B cell (primary cell): ENCODE measurements at regions not wholly inside any gene's neighbourhood (a gene's known extent, or its start where the extent isn't known, plus 50 kb on each side); places are given as distances from the start of the nearest gene placed in this dataset.

Experiments used
- ATAC-seq: fragments of 200-7000 bp; cut with Tn5 transposase; one replicate; pipeline ENCODE4 v1.10.0; 2021; ENCODE audit warnings: low read depth, mild to moderate bottlenecking, moderate number of reproducible peaks, moderate library complexity
- CTCF ChIA-PET: fragments of 350-600 bp; sonication (Branson Sonifier 250); formaldehyde crosslinking; loops from one replicate; lab custom pipeline; 2021; ENCODE audit warnings: antibody characterized with exemption, inconsistent platforms; lab: Charles Lee
- POLR2A ChIA-PET: fragments of 350-600 bp; sonication (Branson Sonifier 250); formaldehyde crosslinking; loops from one replicate; lab custom pipeline; 2021; ENCODE audit warnings: antibody characterized with exemption; lab: Charles Lee
- DNase-seq: peaks from one replicate; pipeline ENCODE4 v3.0.0; 2013
- H2AFZ ChIP-seq: 2 replicates; pipeline ENCODE4 v1.6.1; 2012; ENCODE audit warnings: mild to moderate bottlenecking, low read depth, low read length; ENCODE audit not compliant: insufficient read depth, poor library complexity, severe bottlenecking
- H3K27ac ChIP-seq, 2 donors: 1 replicate in 1 of 2; 2 replicates in 1 of 2; pipeline ENCODE4 v1.5.1; 2012 to 2013; ENCODE audit warnings: low read length in 2 of 2, mild to moderate bottlenecking in 2 of 2, moderate library complexity in 1 of 2
- H3K27me3 ChIP-seq, 4 experiments: fragments of 200-600 bp in 1 of 4; sonication (generic) in 1 of 4; replicated peaks in 1 of 4; 1 replicate in 2 of 4; 2 replicates in 2 of 4; pipeline versions ENCODE4 v1.6.1 to v1.7.0; 2013 to 2016; ENCODE audit warnings: low read length in 3 of 4, mild to moderate bottlenecking in 2 of 4, mixed read lengths in 1 of 4, moderate library complexity in 1 of 4; ENCODE audit not compliant: insufficient read depth in 4 of 4, control insufficient read depth in 3 of 4; ENCODE audit errors: control extremely low read depth in 1 of 4
- H3K36me3 ChIP-seq, 2 experiments: replicated peaks in 1 of 2; 1 replicate in 1 of 2; 2 replicates in 1 of 2; pipeline versions ENCODE4 v1.6.1 to v1.7.1; 2013; ENCODE audit warnings: low read length in 1 of 2; ENCODE audit not compliant: insufficient read depth in 2 of 2, control insufficient read depth in 1 of 2; ENCODE audit errors: control extremely low read depth in 1 of 2, extremely low read depth in 1 of 2
- H3K4me1 ChIP-seq, 2 donors: fragments of 200-600 bp in 1 of 2; sonication (generic) in 1 of 2; 1 replicate in 1 of 2; 2 replicates in 1 of 2; pipeline versions ENCODE4 v1.5.1 to v1.6.1; 2013 to 2017; ENCODE audit warnings: low read length in 2 of 2; ENCODE audit not compliant: control insufficient read depth in 2 of 2, insufficient read depth in 2 of 2
- H3K4me2 ChIP-seq: replicated peaks from 2 replicates; pipeline ENCODE3; 2012; ENCODE audit warnings: mild to moderate bottlenecking, low read depth, low read length; ENCODE audit not compliant: poor library complexity, severe bottlenecking
- H3K4me3 ChIP-seq, 5 experiments: fragments of 200-600 bp in 1 of 5; sonication (generic) in 1 of 5; 1 replicate in 3 of 5; 2 replicates in 2 of 5; pipeline versions ENCODE4 v1.5.1 to v1.7.0; 2011 to 2016; ENCODE audit warnings: low read length in 4 of 5, mild to moderate bottlenecking in 4 of 5, low read depth in 2 of 5, control low read depth in 1 of 5, moderate library complexity in 1 of 5; ENCODE audit not compliant: insufficient read depth in 1 of 5; ENCODE audit errors: control extremely low read depth in 1 of 5, extremely low read depth in 1 of 5
- H3K79me2 ChIP-seq: fragments of 200-600 bp; sonication (generic); one replicate; pipeline ENCODE4 v1.6.0; 2016; ENCODE audit warnings: low read length; ENCODE audit not compliant: control insufficient read depth, insufficient read depth
- H3K9ac ChIP-seq: fragments of 200-600 bp; sonication (generic); 2 replicates; pipeline ENCODE4 v1.6.1; 2017; ENCODE audit warnings: mild to moderate bottlenecking, low read length, moderate library complexity
- H3K9me3 ChIP-seq, 3 donors: one replicate each; pipeline versions ENCODE4 v1.6.1 to v1.7.1; 2013; ENCODE audit warnings: low read length in 2 of 3; ENCODE audit not compliant: control insufficient read depth in 2 of 3, insufficient read depth in 1 of 3; ENCODE audit errors: control extremely low read depth in 1 of 3
- H4K20me1 ChIP-seq: 2 replicates; pipeline ENCODE4 v1.6.0; 2012; ENCODE audit warnings: mild to moderate bottlenecking, low read length; ENCODE audit not compliant: insufficient read depth, control insufficient read depth, poor library complexity, severe bottlenecking
- H3K27ac Mint-ChIP-seq: one replicate; pipeline ENCODE4 v1.8.0; 2021; ENCODE audit warnings: mixed read lengths
- H3K27me3 Mint-ChIP-seq: one replicate; pipeline ENCODE4 v1.8.0; 2021; ENCODE audit warnings: mixed read lengths
- H3K4me1 Mint-ChIP-seq: one replicate; pipeline ENCODE4 v1.8.0; 2021; ENCODE audit warnings: mixed read lengths
- H3K4me3 Mint-ChIP-seq: one replicate; pipeline ENCODE4 v1.8.0; 2021; ENCODE audit warnings: mixed read lengths
- H3K9me3 Mint-ChIP-seq: one replicate; pipeline ENCODE4 v1.8.0; 2022; ENCODE audit warnings: mixed read lengths; ENCODE audit not compliant: insufficient read depth
- EZH2 ChIP-seq: IDR thresholded peaks from 2 replicates; pipeline ENCODE4 v1.6.1; 2012; ENCODE audit warnings: borderline replicate concordance, low read depth, mild to moderate bottlenecking, moderate library complexity, low read length; ENCODE audit not compliant: insufficient read depth, poor library complexity, severe bottlenecking
- WGBS: methylation state at CpG from one replicate; pipeline ENCODE4 v1.1.5; 2013; ENCODE audit warnings: missing lambda C conversion rate; ENCODE audit not compliant: insufficient coverage; 5-methylcytosine and 5-hydroxymethylcytosine counted together
- intact Hi-C: fragments of 100-400 bp; cut with micrococcal nuclease; formaldehyde crosslinking; loops from one replicate; pipeline ENCODE4 v1.10.0; 2022
- TF ChIP-seq, protein P1 (sequence below): fragments of 200-600 bp; IDR thresholded peaks from one replicate; pipeline ENCODE4 v1.8.0; 2022; ENCODE audit warnings: antibody characterized with exemption, mild to moderate bottlenecking

DNA sequence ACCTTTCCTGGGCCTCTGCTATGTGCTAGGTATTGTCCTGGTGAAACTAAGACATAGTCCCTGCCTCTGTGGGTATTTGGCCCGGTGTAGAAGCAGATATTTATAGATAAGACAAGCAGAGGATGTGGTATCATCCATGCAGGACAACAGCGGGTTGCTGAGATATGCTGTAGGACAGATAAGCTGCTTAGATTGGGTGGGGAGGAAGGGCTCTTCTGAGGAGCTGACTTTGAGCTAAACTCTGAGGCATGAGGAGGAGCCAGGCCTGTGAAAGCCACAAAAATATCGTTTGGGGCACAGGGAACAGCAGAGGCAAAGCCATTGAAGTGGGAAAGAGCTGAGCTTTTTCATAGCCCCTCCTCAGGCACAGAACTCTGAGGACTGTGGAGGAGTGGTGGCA is 492.5 kb upstream of the CFAP20DC start:
- WGBS, result 33% methylated on average over 3 of the region's 3 CpGs
- DNase-seq (no peak), ATAC-seq (no peak)
- H2AFZ ChIP-seq, result no peak overlapping the region
- Mint-ChIP-seq H3K4me1 (peaks cover 3% of the 10 kb centered on the region), H3K27ac (no peak overlapping the region), H3K27me3 (no peaks in the 10 kb centered on the region), H3K9me3 (no peaks in the 10 kb centered on the region), H3K4me3 (no peak overlapping the region)
- H3K27me3 ChIP-seq, result no peaks in the 10 kb centered on the region
- intact Hi-C loops, result no loop called here
- no peaks in the 10 kb centered on the region for H4K20me1 ChIP-seq
- H3K4me1 ChIP-seq, result no peaks in the 10 kb centered on the region
- no peak overlapping the region for H3K4me2 ChIP-seq
- H3K27ac ChIP-seq, result no peak overlapping the region
- ChIA-PET POLR2A (no interaction called here), CTCF (no interaction called here)
- H3K4me3 ChIP-seq, result no peak overlapping the region
- TF ChIP-seq, protein P1, sequence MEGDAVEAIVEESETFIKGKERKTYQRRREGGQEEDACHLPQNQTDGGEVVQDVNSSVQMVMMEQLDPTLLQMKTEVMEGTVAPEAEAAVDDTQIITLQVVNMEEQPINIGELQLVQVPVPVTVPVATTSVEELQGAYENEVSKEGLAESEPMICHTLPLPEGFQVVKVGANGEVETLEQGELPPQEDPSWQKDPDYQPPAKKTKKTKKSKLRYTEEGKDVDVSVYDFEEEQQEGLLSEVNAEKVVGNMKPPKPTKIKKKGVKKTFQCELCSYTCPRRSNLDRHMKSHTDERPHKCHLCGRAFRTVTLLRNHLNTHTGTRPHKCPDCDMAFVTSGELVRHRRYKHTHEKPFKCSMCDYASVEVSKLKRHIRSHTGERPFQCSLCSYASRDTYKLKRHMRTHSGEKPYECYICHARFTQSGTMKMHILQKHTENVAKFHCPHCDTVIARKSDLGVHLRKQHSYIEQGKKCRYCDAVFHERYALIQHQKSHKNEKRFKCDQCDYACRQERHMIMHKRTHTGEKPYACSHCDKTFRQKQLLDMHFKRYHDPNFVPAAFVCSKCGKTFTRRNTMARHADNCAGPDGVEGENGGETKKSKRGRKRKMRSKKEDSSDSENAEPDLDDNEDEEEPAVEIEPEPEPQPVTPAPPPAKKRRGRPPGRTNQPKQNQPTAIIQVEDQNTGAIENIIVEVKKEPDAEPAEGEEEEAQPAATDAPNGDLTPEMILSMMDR, result no peak
- no peak for TF ChIP-seq EZH2
- H3K9me3 ChIP-seq, result peaks cover 0 to 1% (median 0%) of the 10 kb centered on the region in 3 donors
- H3K79me2 ChIP-seq, result no peaks in the 10 kb centered on the region
- H3K36me3 ChIP-seq, result no peaks in the 10 kb centered on the region
- H3K9ac ChIP-seq, result no peak overlapping the region

DNA sequence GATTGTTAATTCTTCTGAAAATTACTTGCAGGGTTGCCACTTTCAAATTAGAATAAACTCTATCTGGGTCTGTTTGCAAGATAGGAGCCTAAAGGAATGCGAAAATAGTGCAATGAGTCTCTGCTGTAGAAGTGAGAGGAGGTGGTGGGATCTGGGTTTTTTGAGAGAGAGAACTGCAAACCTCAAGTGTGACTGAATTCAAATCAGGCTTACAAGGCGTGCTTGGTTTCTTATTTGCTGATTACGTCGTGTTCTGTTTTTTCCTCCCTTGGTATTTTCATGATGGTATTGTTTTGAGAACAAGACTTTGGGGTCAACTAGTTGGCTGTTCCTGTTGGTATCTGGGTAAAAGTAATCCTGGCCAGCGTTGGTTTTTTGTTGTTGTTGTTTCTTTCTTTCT is 490.9 kb upstream of the CFAP20DC start:
- Mint-ChIP-seq H3K4me3 (no peak overlapping the region), H3K27ac (no peak overlapping the region), H3K9me3 (no peaks in the 10 kb centered on the region), H3K4me1 (peaks cover 3% of the 10 kb centered on the region), H3K27me3 (no peaks in the 10 kb centered on the region)
- POLR2A ChIA-PET, result no interaction called here
- Histone ChIP-seq H3K27ac (no peak overlapping the region), H4K20me1 (no peaks in the 10 kb centered on the region), H3K9me3 (peaks cover 0 to 1% (median 0%) of the 10 kb centered on the region in 3 donors), H3K36me3 (no peaks in the 10 kb centered on the region), H3K4me2 (no peak overlapping the region), H2AFZ (no peak overlapping the region), H3K27me3 (no peaks in the 10 kb centered on the region), H3K4me3 (no peak overlapping the region), H3K4me1 (no peaks in the 10 kb centered on the region), H3K9ac (no peak overlapping the region), H3K79me2 (no peaks in the 10 kb centered on the region)
- TF ChIP-seq EZH2, result no peak
- TF ChIP-seq, protein P1, result no peak
- 80% methylated on average over 4 of the region's 5 CpGs for WGBS
- ATAC-seq, result no peak
- CTCF ChIA-PET, result no interaction called here
- intact Hi-C loops, result no loop called here
- DNase-seq, result no peak
